GM10266 (cell line): ENCODE measurements at regions not wholly inside any gene's neighbourhood (a gene's known extent, or its start where the extent isn't known, plus 50 kb on each side); places are given as distances from the start of the nearest gene placed in this dataset.
"Not testable (repeated sequence)": the region's sequence is repeated elsewhere in the genome, so short reads cannot be mapped to it uniquely, and the experiment has no call there.

Experiments used
- DNase-seq: peaks from one replicate; pipeline ENCODE4 v3.0.0; 2012; ENCODE audit errors: extremely low spot score
- CTCF ChIP-seq: IDR thresholded peaks from 2 replicates; pipeline ENCODE4 v1.5.1; 2012; ENCODE audit warnings: mild to moderate bottlenecking, low read depth; ENCODE audit not compliant: control insufficient read depth, insufficient read depth; ENCODE audit errors: missing control alignments

GRCh38 chr10:78417425-78418370 is 384.0 kb downstream of the RPS24 start:
- no peak for TF ChIP-seq CTCF

GRCh38 chr10:78419481-78420265 is 386.0 kb downstream of the RPS24 start:
- no peak for DNase-seq
- no peak for TF ChIP-seq CTCF

More at GRCh38 chr10:78417425-78418370, 384.0 kb downstream of the RPS24 start:
- DNase-seq = no peak

GRCh38 chr10:78420946-78421735 is 387.5 kb downstream of the RPS24 start:
- no peak for DNase-seq
- no peak for TF ChIP-seq CTCF

DNA sequence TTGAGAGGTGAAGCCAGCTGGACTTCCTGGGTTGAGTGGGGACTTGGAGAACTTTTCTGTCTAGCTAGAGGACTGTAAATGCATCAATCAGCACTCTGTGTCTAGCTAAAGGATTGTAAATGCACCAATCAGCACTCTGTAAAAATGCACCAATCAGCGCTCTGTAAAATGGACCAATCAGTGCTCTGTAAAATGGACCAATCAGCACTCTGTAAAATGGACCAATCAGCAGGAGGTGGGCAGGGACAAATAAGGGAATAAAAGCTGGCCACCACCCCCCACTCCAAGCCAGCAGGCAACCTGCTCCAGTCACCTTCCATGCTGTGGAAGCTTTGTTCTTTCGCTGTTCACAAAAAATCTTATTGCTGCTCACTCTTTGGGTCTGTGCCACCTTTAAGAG is 390.4 kb downstream of the RPS24 start:
- not testable (repeated sequence) for DNase-seq

GRCh38 chr10:78424723-78425122 is 391.1 kb downstream of the RPS24 start:
- TF ChIP-seq CTCF = peak; percentile 35
- DNase-seq = no peak

- no peak for DNase-seq
- TF ChIP-seq CTCF = no peak
Measured at GRCh38 chr10:78426181-78426580, 392.5 kb downstream of the RPS24 start.

DNA sequence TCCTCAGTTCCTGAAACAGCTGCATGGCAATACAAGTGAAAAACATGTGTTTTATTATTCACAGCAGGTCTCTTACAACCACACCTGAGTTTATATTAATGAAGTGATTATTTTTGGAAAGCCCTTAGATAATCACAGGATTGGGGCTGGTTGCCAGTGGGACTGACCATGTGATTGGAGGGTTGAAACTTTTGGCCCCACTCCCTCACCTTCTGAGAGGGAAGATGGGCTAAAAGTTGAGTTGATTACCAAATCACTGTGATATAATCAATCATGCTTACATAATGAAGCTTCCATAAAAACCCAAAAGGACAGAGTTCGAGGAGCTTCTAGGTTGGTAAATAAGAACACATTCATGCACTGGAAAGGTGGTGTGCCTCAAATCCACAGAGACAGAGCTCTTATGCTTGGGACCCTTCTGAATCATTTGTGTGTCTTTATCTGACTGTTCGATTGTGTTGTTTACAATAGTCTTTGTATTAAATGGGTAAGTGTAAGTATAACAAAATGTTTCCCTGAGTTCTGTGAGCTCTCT is 393.9 kb downstream of the RPS24 start:
- no peak for TF ChIP-seq CTCF
- DNase-seq = no peak
